Psoas muscle (tissue), 7 donors: ENCODE measurements at regions not wholly inside any gene's neighbourhood (a gene's known extent, or its start where the extent isn't known, plus 50 kb on each side); places are given as distances from the start of the nearest gene placed in this dataset.
"Not testable (repeated sequence)": the region's sequence is repeated elsewhere in the genome, so short reads cannot be mapped to it uniquely, and the experiment has no call there.

Source experiments
- ATAC-seq, 4 donors: fragments of 200-7000 bp; cut with Tn5 transposase; one replicate each; pipeline ENCODE4 v1.9.1; 2020; ENCODE audit warnings: moderate library complexity in 3 of 4, mild to moderate bottlenecking in 2 of 4
- DNase-seq, 2 donors: peaks; one replicate each; pipeline ENCODE4 v3.0.0-alpha.2; 2020
- H3K27ac ChIP-seq: fragments of 200-600 bp; one replicate; pipeline ENCODE4 v1.8.0; 2022
- H3K27me3 ChIP-seq, 3 donors: fragments of 200-600 bp in 1 of 3; one replicate each; pipeline versions ENCODE4 v1.6.1 to v1.8.0; 2013 to 2022; ENCODE audit warnings: low read length in 2 of 3, mild to moderate bottlenecking in 2 of 3, moderate library complexity in 1 of 3; ENCODE audit not compliant: insufficient read depth in 3 of 3
- H3K36me3 ChIP-seq, 2 donors: fragments of 200-600 bp in 1 of 2; one replicate each; pipeline versions ENCODE4 v1.6.1 to v1.8.0; 2013 to 2022; ENCODE audit warnings: low read depth in 1 of 2, mild to moderate bottlenecking in 1 of 2, moderate library complexity in 1 of 2; ENCODE audit not compliant: insufficient read depth in 1 of 2
- H3K4me1 ChIP-seq: fragments of 200-600 bp; one replicate; pipeline ENCODE4 v1.8.0; 2022
- H3K4me3 ChIP-seq: fragments of 200-600 bp; one replicate; pipeline ENCODE4 v1.8.0; 2022; ENCODE audit warnings: mild to moderate bottlenecking
- H3K9me3 ChIP-seq: fragments of 200-600 bp; one replicate; pipeline ENCODE4 v1.8.0; 2022
- CTCF ChIP-seq: fragments of 200-600 bp; IDR thresholded peaks from one replicate; pipeline ENCODE4 v1.8.0; 2022; ENCODE audit warnings: antibody characterized with exemption
- WGBS, 3 donors: extraction: QIAGEN DNeasy Blood & Tissue Kit; methylation state at CpG; one replicate each; pipeline versions ENCODE4 v1.1.6 to v1.1.7; 2013; 5-methylcytosine and 5-hydroxymethylcytosine counted together
- intact Hi-C, 2 donors: fragments of 100-400 bp; cut with DNase I; formaldehyde crosslinking; loops; one replicate each; pipeline versions ENCODE4 v1.11.0 to v1.14.2; 2022
- donor health status: healthy with polysubstance abuse.
- donor health status: DM: no; HTN: no; CAD: no; lungs with moderate emphysema.
- donor health status: Bipolar disorder and iron deficiency.
- donor health status: healthy.
- donor health status: DM: yes; HTN: yes; CAD: no.
- donor health status: DM: no; HTN: no; CAD: no.
- donor health status: DM: yes; HTN: yes; CAD: no.

GRCh38 chr2:176427549-176427948 is 158.3 kb downstream of the MTX2 start:
- 77 to 86% (median 83%) methylated on average over 2 of the region's 2 CpGs for WGBS, 3 donors
- DNase-seq (no peak), ATAC-seq (no peak)
- no peak for TF ChIP-seq CTCF
- Histone ChIP-seq H3K27me3 (peaks cover 0 to 5% (median 0%) of the 10 kb centered on the region in 3 donors), H3K9me3 (no peaks in the 10 kb centered on the region), H3K27ac (no peak overlapping the region), H3K36me3 (no peaks in the 10 kb centered on the region), H3K4me3 (no peak overlapping the region), H3K4me1 (no peaks in the 10 kb centered on the region)
- intact Hi-C loops, result loop anchor here in 1 of 2 donors (10.0 kb wide), 1 partner anchor 223 kb away; no protein-coding TSS in a partner anchor

- ATAC-seq, H3K27me3 ChIP-seq, H3K27ac ChIP-seq, H3K4me3 ChIP-seq, H3K4me1 ChIP-seq, H3K9me3 ChIP-seq, H3K36me3 ChIP-seq, DNase-seq: not testable (repeated sequence)
- WGBS, 3 donors, result 59 to 64% (median 62%) methylated on average over 5 of the region's 5 CpGs
- intact Hi-C loops, result loop anchor here in 1 of 2 donors (10.0 kb wide), 1 partner anchor 224 kb away; no protein-coding TSS in a partner anchor
Observed at GRCh38 chr2:176428944-176429469, 159.8 kb downstream of the MTX2 start.

GRCh38 chr2:176432434-176432833 is 163.2 kb downstream of the MTX2 start:
- TF ChIP-seq CTCF, result no peak
- no peaks in the 10 kb centered on the region for H3K4me1 ChIP-seq
- no peaks in the 10 kb centered on the region for H3K36me3 ChIP-seq
- peaks cover 0 to 5% (median 0%) of the 10 kb centered on the region in 3 donors for H3K27me3 ChIP-seq
- intact Hi-C loops, result no loop called here
- 84 to 89% (median 87%) methylated on average over 2 of the region's 2 CpGs for WGBS, 3 donors
- DNase-seq, result no peak
- ATAC-seq, result no peak
- H3K27ac ChIP-seq, result no peak overlapping the region
- no peak overlapping the region for H3K4me3 ChIP-seq
- H3K9me3 ChIP-seq, result no peaks in the 10 kb centered on the region

- WGBS, 3 donors, result 32 to 40% (median 32%) methylated on average over 3 of the region's 3 CpGs
Observed at GRCh38 chr2:176435729-176436128, 166.5 kb downstream of the MTX2 start.

GRCh38 chr2:176443946-176444345 is 174.7 kb downstream of the MTX2 start:
- no peaks in the 10 kb centered on the region for H3K27me3 ChIP-seq

More at GRCh38 chr2:176435729-176436128, 166.5 kb downstream of the MTX2 start:
- Histone ChIP-seq H3K4me1 (no peaks in the 10 kb centered on the region), H3K27me3 (no peaks in the 10 kb centered on the region), H3K9me3 (no peaks in the 10 kb centered on the region), H3K36me3 (no peaks in the 10 kb centered on the region), H3K4me3 (no peak overlapping the region), H3K27ac (no peak overlapping the region)
- no peak for TF ChIP-seq CTCF
- DNase-seq, result no peak
- no peak for ATAC-seq
- intact Hi-C loops, result no loop called here

More at GRCh38 chr2:176443946-176444345, 174.7 kb downstream of the MTX2 start:
- H3K4me3 ChIP-seq, result no peak overlapping the region
- no peak for ATAC-seq
- intact Hi-C loops, result no loop called here
- DNase-seq, result no peak
- no peak overlapping the region for H3K27ac ChIP-seq
- TF ChIP-seq CTCF, result no peak
- H3K4me1 ChIP-seq, result peaks cover 2% of the 10 kb centered on the region
- H3K9me3 ChIP-seq, result no peaks in the 10 kb centered on the region
- WGBS, 3 donors, result 60 to 62% (median 61%) methylated on average over 2 of the region's 2 CpGs
- H3K36me3 ChIP-seq, result no peaks in the 10 kb centered on the region
